ENCODE measurements at regions not wholly inside any gene's neighbourhood (a gene's known extent, or its start where the extent isn't known, plus 50 kb on each side); places are given as distances from the start of the nearest gene placed in this dataset.

GRCh38 chrX:96379951-96380350 lies 304.7 kb upstream of the DIAPH2 start:
- DNase-seq (ENCODE audit: low read depth, low spot score) (no peak), FAIRE-seq (no peak)
- Histone ChIP-seq H2AFZ (ENCODE audit: control insufficient read depth, low read length) (no peak overlapping the region), H3K9ac (ENCODE audit: control insufficient read depth, extremely low read depth, insufficient read depth, low read length) (no peak overlapping the region), H3K9me3 (ENCODE audit: control insufficient read depth, low read depth, low read length) (no peaks in the 10 kb centered on the region), H3K79me2 (ENCODE audit: control insufficient read depth, insufficient read depth, low read length) (no peaks in the 10 kb centered on the region), H3K9me1 (ENCODE audit: control insufficient read depth, extremely low read depth, insufficient read depth, low read length) (no peaks in the 10 kb centered on the region), H3K4me1 (ENCODE audit: control insufficient read depth, extremely low read depth, insufficient read depth, low read length) (no peaks in the 10 kb centered on the region), H3K4me2 (ENCODE audit: control insufficient read depth, extremely low read depth, insufficient read depth, low read depth, low read length) (no peak overlapping the region), H3K4me3 (ENCODE audit: control insufficient read depth in 2 of 3, extremely low read depth in 1 of 3, insufficient read depth in 2 of 3, low read depth in 1 of 3, low read length in 3 of 3) (no peak overlapping the region), H3K27me3 (ENCODE audit: control insufficient read depth, extremely low read depth, insufficient read depth, low read length) (no peaks in the 10 kb centered on the region), H3K27ac (ENCODE audit: control insufficient read depth, insufficient read depth, low read length) (no peak overlapping the region), H4K20me1 (ENCODE audit: control insufficient read depth, extremely low read depth, insufficient read depth, low read length) (no peaks in the 10 kb centered on the region), H3K36me3 (ENCODE audit: control insufficient read depth in 2 of 2, extremely low read depth in 1 of 2, insufficient read depth in 2 of 2, low read length in 2 of 2) (no peaks in the 10 kb centered on the region)
- TF ChIP-seq EZH2 (IDR thresholded peaks at IDR 0.05; ENCODE audit: low read length), result no peak
- TF ChIP-seq CTCF (optimal IDR thresholded peaks at IDR 0.05 in 1 of 3, IDR thresholded peaks at IDR 0.05 in 1 of 3, conservative IDR thresholded peaks at IDR 0.05 in 1 of 3; ENCODE audit: extremely low read depth in 1 of 3, insufficient read depth in 2 of 3, low read length in 3 of 3), result no peak
- dilution Hi-C loops (cut with MboI; ENCODE audit: extremely low pct_ligation_motif_present, low sequenced_read_pairs), result no loop called here

GRCh38 chrX:96382018-96382417 lies 302.6 kb upstream of the DIAPH2 start:
- no peak overlapping the region for H3K4me2 ChIP-seq (ENCODE audit: control insufficient read depth, extremely low read depth, insufficient read depth, low read depth, low read length)
- DNase-seq (ENCODE audit: low read depth, low spot score) (no peak), FAIRE-seq (no peak)
- H3K27me3 ChIP-seq (ENCODE audit: control insufficient read depth, extremely low read depth, insufficient read depth, low read length), result no peaks in the 10 kb centered on the region
- H3K79me2 ChIP-seq (ENCODE audit: control insufficient read depth, insufficient read depth, low read length), result no peaks in the 10 kb centered on the region
- no peaks in the 10 kb centered on the region for H3K36me3 ChIP-seq (ENCODE audit: control insufficient read depth in 2 of 2, extremely low read depth in 1 of 2, insufficient read depth in 2 of 2, low read length in 2 of 2)
- no peak overlapping the region for H3K4me3 ChIP-seq (ENCODE audit: control insufficient read depth in 2 of 3, extremely low read depth in 1 of 3, insufficient read depth in 2 of 3, low read depth in 1 of 3, low read length in 3 of 3)
- no peaks in the 10 kb centered on the region for H3K9me1 ChIP-seq (ENCODE audit: control insufficient read depth, extremely low read depth, insufficient read depth, low read length)
- TF ChIP-seq EZH2 (IDR thresholded peaks at IDR 0.05; ENCODE audit: low read length), result no peak
- TF ChIP-seq CTCF (optimal IDR thresholded peaks at IDR 0.05 in 1 of 3, IDR thresholded peaks at IDR 0.05 in 1 of 3, conservative IDR thresholded peaks at IDR 0.05 in 1 of 3; ENCODE audit: extremely low read depth in 1 of 3, insufficient read depth in 2 of 3, low read length in 3 of 3), result no peak
- H3K27ac ChIP-seq (ENCODE audit: control insufficient read depth, insufficient read depth, low read length), result no peak overlapping the region
- no peak overlapping the region for H3K9ac ChIP-seq (ENCODE audit: control insufficient read depth, extremely low read depth, insufficient read depth, low read length)
- dilution Hi-C loops (cut with MboI; ENCODE audit: extremely low pct_ligation_motif_present, low sequenced_read_pairs), result no loop called here
- no peak overlapping the region for H2AFZ ChIP-seq (ENCODE audit: control insufficient read depth, low read length)
- H3K4me1 ChIP-seq (ENCODE audit: control insufficient read depth, extremely low read depth, insufficient read depth, low read length), result no peaks in the 10 kb centered on the region
- H3K9me3 ChIP-seq (ENCODE audit: control insufficient read depth, low read depth, low read length), result no peaks in the 10 kb centered on the region
- no peaks in the 10 kb centered on the region for H4K20me1 ChIP-seq (ENCODE audit: control insufficient read depth, extremely low read depth, insufficient read depth, low read length)

Data from keratinocyte (primary cell).